ENCODE measurements at regions not wholly inside any gene's neighbourhood (a gene's known extent, or its start where the extent isn't known, plus 50 kb on each side); places are given as distances from the start of the nearest gene placed in this dataset.

DNA sequence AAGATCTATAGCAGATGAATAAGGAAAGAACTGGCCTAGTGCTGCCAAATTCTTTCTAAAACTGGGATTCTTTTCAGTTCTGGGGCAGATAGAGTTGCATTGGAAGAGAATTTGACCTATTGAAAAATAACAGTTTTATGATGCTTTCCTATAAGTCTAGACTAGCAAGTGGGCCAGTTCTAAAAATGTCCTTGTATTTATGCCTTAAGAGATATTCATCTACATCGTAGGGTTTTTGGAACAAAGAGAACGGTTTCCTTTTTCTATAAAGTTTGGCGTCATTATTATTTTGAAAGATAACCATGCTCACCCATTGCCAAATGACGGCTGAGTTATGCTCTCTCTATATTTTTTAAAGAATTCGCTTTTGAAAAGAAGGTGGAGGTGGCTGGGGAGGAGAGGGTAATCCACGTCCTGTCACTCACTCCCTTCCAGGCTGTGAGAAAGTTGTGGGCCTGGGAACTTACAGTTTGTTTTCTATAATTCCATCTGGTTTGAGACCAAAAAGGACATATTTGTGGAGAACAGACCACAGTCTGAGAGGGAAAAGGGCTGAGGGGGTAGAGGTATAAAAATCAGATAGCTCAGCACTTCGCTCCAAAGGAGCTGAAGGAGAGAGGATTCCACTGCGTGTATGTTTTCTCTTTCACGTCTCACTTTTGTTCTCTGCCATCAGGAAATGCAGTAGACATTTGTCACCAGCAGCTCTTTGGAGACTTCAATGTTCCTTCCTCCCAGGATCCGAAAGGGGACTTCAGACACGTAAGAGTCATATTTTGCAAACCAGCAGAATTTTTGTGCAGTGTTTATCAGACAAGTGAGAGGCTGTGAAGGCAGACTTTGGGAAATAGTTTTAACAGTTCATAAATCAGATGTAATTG is 281.9 kb upstream of the FN1 start:
- TF ChIP-seq POLR2A (IDR thresholded peaks at IDR 0.05): no peak
- intact Hi-C loops (cut with DNase I): loop anchor here (5.0 kb wide), 1 partner anchor 75 kb away; no protein-coding TSS in a partner anchor
- WGBS, 2 donors: 59 to 77% methylated on average over 11 of the region's 11 CpGs
- Histone ChIP-seq H3K27ac (peak overlapping the region in 3 of 4 donors; percentile 39 to 71 (median 48)), H3K27me3 (no peaks in the 10 kb centered on the region), H3K9me3 (no peaks in the 10 kb centered on the region), H3K4me1 (peaks cover 4 to 29% (median 9%) of the 10 kb centered on the region in 3 donors), H3K4me3 (no peak overlapping the region), H3K36me3 (no peaks in the 10 kb centered on the region)
- no peak for DNase-seq

DNA sequence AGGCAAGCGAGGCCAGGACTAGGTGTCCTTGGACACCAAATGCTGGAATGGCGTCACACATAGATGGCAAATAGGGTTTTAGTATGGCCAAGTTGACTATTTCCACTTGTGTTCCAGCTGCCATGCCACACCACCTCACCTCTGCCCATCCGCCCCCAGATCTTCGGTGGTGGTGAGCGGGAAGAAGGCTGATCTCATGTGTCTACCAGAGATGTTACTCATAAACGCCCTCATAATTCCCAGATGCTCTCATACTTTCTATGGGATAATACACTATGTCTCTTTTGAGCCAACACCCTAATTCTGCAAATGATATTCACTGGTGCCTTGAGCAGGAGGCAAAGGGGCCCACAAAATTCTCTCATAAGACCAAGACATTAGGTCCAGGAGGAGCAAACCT is 281.1 kb upstream of the FN1 start:
- Histone ChIP-seq H3K36me3 (no peaks in the 10 kb centered on the region), H3K4me1 (peaks cover 4 to 36% (median 17%) of the 10 kb centered on the region in 3 donors), H3K27ac (peak overlapping the region in 1 of 4 donors; percentile 71), H3K4me3 (no peak overlapping the region), H3K27me3 (no peaks in the 10 kb centered on the region), H3K9me3 (no peaks in the 10 kb centered on the region)
- intact Hi-C loops (cut with DNase I): loop anchor here (5.0 kb wide), 1 partner anchor 75 kb away; no protein-coding TSS in a partner anchor
- 86% methylated on average over 5 to 6 of the region's 6 CpGs for whole genome bisulfite sequencing, 2 donors
- TF ChIP-seq, protein P1, sequence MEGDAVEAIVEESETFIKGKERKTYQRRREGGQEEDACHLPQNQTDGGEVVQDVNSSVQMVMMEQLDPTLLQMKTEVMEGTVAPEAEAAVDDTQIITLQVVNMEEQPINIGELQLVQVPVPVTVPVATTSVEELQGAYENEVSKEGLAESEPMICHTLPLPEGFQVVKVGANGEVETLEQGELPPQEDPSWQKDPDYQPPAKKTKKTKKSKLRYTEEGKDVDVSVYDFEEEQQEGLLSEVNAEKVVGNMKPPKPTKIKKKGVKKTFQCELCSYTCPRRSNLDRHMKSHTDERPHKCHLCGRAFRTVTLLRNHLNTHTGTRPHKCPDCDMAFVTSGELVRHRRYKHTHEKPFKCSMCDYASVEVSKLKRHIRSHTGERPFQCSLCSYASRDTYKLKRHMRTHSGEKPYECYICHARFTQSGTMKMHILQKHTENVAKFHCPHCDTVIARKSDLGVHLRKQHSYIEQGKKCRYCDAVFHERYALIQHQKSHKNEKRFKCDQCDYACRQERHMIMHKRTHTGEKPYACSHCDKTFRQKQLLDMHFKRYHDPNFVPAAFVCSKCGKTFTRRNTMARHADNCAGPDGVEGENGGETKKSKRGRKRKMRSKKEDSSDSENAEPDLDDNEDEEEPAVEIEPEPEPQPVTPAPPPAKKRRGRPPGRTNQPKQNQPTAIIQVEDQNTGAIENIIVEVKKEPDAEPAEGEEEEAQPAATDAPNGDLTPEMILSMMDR (IDR thresholded peaks at IDR 0.05): no peak
- no peak for TF ChIP-seq POLR2A (IDR thresholded peaks at IDR 0.05)
- no peak for DNase-seq

DNA sequence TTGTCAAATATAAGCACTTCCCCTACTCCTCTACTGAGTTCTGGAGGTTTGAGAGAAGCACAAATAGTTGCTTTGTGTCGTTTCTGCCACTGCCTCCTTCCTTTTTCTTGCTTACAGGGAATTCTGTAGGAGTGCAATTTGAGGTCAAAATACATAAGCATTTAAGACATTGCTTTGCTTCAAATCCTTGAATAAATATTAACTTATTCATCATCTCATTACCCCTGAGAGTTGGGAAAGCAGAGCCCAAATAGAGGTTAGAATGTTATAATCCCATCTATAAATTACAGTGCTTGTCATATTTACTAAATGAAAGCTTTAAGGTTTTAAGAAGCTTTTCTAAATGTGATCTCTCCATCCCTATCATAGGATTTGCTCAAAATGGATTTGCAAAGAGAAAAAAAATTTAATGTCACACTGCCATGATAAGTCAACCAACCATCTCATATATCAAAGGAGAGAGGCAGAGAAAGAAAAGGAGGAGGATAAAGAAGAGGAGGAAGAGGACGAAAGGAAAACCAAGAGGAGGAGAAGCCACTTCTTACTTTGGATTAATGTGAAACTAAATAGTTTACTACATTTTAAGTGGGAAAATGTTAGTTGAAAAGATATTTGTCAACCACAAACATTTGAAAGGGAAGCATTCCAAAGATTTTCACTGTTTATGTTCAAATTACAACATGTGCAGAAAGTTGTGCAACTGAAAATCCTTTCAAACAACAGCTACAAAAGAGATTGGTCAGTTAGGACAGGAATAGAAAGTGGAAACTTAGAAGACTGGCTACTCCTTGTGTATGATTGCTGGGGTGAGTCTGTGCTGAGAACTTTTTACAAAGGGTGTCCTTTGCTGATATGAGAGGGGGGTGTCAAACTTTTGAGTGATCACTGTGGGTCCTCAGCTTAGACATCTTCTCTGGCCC is 277.3 kb upstream of the FN1 start:
- H3K27ac ChIP-seq: peak overlapping the region; percentile 30 to 85 (median 73)
- H3K27me3 ChIP-seq: no peaks in the 10 kb centered on the region
- H3K36me3 ChIP-seq: no peaks in the 10 kb centered on the region
- no peaks in the 10 kb centered on the region for H3K9me3 ChIP-seq
- TF ChIP-seq, protein P1 (IDR thresholded peaks at IDR 0.05): no peak
- no peak for TF ChIP-seq POLR2A (IDR thresholded peaks at IDR 0.05)
- intact Hi-C loops (cut with DNase I): no loop called here
- H3K4me1 ChIP-seq: peaks cover 4 to 42% (median 21%) of the 10 kb centered on the region in 3 donors
- 4 to 15% methylated on average over 2 of the region's 2 CpGs for WGBS, 2 donors
- peak overlapping the region in 1 of 4 donors; percentile 28 for H3K4me3 ChIP-seq
- DNase-seq: no peak

DNA sequence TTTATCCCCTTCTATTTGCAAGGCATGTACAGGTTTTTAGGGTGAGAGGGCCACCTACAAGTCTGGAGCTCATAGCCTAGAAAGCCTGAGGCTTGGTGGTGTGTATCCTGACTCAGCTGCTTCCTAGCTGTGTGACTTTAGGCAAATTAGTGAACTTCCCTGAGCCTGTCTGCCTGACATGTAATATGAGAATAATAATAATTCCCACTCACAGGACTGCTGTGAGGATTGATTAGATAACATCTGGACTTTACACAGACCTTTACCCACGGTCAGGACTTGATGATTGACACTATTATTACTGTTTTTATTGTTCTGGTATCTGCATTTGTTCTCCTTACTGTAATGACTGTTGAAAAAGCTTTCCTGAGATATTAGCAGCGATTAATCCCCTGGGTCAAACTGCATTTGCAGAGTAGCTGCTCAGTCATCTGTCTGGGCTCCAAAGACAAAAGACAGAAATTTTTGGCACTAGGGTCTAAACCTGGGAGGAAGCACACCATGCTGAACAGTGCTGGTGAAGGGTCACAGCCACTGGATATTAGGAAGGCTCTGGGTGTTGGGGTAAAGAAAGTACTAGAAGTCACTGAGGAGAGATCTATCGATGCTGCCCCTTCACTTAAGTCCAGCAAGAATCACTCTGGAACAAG is 276.5 kb upstream of the FN1 start:
- intact Hi-C loops (cut with DNase I): no loop called here
- H3K4me1 ChIP-seq: peaks cover 4 to 34% (median 21%) of the 10 kb centered on the region in 3 donors
- DNase-seq: no peak
- H3K27me3 ChIP-seq: no peaks in the 10 kb centered on the region
- 22 to 33% methylated on average over 2 to 3 of the region's 3 CpGs for WGBS, 2 donors
- H3K4me3 ChIP-seq: peak overlapping the region in 1 of 4 donors; percentile 28
- peak overlapping the region; percentile 30 to 85 (median 73) for H3K27ac ChIP-seq
- no peak for TF ChIP-seq POLR2A (IDR thresholded peaks at IDR 0.05)
- TF ChIP-seq, protein P1 (IDR thresholded peaks at IDR 0.05): no peak
- H3K9me3 ChIP-seq: no peaks in the 10 kb centered on the region
- no peaks in the 10 kb centered on the region for H3K36me3 ChIP-seq

DNA sequence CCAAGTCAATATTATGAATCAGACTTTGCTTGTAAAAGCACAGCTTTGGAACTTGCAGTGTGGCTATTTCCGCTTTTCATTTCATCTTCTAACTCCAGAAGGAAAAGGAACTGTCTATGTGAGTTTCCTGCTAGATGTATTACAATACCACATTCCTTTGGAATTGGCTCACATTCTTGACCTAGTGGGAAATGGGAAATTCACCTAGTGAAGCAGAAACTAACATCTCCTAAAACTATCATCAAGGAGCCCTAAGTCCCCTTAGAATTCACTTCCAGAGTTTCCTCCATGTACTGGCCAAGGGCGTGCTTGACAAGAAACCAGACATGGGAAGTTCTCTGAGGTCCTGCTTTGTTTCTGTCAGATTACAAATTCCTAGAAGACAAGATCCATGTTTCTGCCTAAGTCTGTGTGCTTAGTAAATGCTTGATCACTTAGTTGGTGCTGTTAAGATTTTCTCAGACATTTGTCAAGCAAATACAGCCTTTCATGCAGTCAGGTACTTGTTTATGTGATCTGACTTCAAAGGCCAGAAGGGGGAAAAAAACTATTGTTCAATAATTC is 275.7 kb upstream of the FN1 start:
- no peak for TF ChIP-seq POLR2A (IDR thresholded peaks at IDR 0.05)
- TF ChIP-seq, protein P1 (IDR thresholded peaks at IDR 0.05): no peak
- Histone ChIP-seq H3K27me3 (no peaks in the 10 kb centered on the region), H3K4me1 (peaks cover 4 to 34% (median 21%) of the 10 kb centered on the region in 3 donors), H3K27ac (peak overlapping the region in 3 of 4 donors; percentile 67 to 85 (median 79)), H3K4me3 (no peak overlapping the region), H3K9me3 (no peaks in the 10 kb centered on the region), H3K36me3 (no peaks in the 10 kb centered on the region)
- intact Hi-C loops (cut with DNase I): no loop called here
- DNase-seq: no peak
- 58 to 66% methylated on average over 2 of the region's 2 CpGs for WGBS, 2 donors
